Mucosa of descending colon (tissue), 3 donors: ENCODE measurements at regions not wholly inside any gene's neighbourhood (a gene's known extent, or its start where the extent isn't known, plus 50 kb on each side); places are given as distances from the start of the nearest gene placed in this dataset.

Experiments used
- ATAC-seq: fragments of 200-7000 bp; cut with Tn5 transposase; one replicate; pipeline ENCODE4 v1.9.1; 2020; ENCODE audit warnings: mild to moderate bottlenecking, moderate library complexity
- DNase-seq, 3 donors: peaks; one replicate each; pipeline ENCODE4 v3.0.0-alpha.2; 2020
- H3K36me3 ChIP-seq: fragments of 200-600 bp; one replicate; pipeline ENCODE4 v1.8.0; 2021; ENCODE audit warnings: low read depth, mild to moderate bottlenecking
- H3K4me1 ChIP-seq: fragments of 200-600 bp; one replicate; pipeline ENCODE4 v1.8.0; 2021; ENCODE audit warnings: low read depth, mild to moderate bottlenecking
- H3K4me3 ChIP-seq: fragments of 200-600 bp; one replicate; pipeline ENCODE4 v1.8.0; 2021; ENCODE audit warnings: mild to moderate bottlenecking
- H3K9me3 ChIP-seq: fragments of 200-600 bp; one replicate; pipeline ENCODE4 v1.8.0; 2021; ENCODE audit warnings: mild to moderate bottlenecking
- intact Hi-C, 2 donors: fragments of 100-400 bp; cut with DNase I in 1 of 2; cut with micrococcal nuclease in 1 of 2; formaldehyde crosslinking; loops; one replicate each; pipeline versions ENCODE4 v1.11.0 to v1.11.1; 2022; cut with DNase I, micrococcal nuclease
- TF ChIP-seq, protein P1 (sequence below): fragments of 200-600 bp; IDR thresholded peaks from one replicate; pipeline ENCODE4 v1.8.0; 2022; ENCODE audit warnings: antibody characterized with exemption, mild to moderate bottlenecking
- donor health status: DM: no; HTN: no; CAD: no; lungs with moderate emphysema.
- donor health status: DM: no; HTN: no; CAD: no.
- donor health status: DM: no; HTN: yes; CAD: no.

DNA sequence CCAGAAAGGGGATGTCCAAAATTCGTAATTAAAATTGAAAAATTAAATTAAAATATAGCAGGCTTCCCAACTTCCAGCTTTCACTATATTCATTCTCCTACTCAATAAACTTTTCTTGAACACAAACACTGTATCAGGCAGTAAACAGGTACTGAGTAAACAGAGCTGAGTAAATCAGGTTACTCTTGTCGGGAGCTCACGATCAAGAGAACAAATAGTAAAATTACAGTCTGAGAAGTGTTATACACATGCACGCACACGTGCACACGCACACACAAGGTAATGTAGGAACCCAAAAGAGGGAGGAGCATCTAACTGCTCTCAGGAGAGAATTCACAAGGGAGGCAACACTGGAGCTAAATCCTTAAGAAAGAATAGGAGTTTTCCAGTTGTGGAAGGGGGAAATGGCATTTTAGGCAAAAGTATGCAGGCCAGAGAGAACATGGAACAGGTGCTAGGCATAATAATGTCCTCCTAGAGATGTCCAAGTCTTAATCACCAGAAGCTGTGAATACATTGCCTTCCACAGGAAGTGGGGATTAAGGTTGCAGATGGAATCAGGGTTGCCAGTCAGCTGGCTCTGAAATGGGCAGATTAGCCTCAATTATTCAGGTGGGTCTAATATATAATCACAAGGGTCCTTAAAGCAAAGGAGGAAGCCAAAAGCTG, 598.8 kb upstream of the BRINP1 start:
- H3K36me3 ChIP-seq, result no peaks in the 10 kb centered on the region
- TF ChIP-seq, protein P1, sequence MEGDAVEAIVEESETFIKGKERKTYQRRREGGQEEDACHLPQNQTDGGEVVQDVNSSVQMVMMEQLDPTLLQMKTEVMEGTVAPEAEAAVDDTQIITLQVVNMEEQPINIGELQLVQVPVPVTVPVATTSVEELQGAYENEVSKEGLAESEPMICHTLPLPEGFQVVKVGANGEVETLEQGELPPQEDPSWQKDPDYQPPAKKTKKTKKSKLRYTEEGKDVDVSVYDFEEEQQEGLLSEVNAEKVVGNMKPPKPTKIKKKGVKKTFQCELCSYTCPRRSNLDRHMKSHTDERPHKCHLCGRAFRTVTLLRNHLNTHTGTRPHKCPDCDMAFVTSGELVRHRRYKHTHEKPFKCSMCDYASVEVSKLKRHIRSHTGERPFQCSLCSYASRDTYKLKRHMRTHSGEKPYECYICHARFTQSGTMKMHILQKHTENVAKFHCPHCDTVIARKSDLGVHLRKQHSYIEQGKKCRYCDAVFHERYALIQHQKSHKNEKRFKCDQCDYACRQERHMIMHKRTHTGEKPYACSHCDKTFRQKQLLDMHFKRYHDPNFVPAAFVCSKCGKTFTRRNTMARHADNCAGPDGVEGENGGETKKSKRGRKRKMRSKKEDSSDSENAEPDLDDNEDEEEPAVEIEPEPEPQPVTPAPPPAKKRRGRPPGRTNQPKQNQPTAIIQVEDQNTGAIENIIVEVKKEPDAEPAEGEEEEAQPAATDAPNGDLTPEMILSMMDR, result no peak
- H3K4me3 ChIP-seq, result no peak overlapping the region
- H3K9me3 ChIP-seq, result no peaks in the 10 kb centered on the region
- ATAC-seq, result no peak
- DNase-seq, result no peak
- intact Hi-C loops, result no loop called here
- H3K4me1 ChIP-seq, result no peaks in the 10 kb centered on the region

DNA sequence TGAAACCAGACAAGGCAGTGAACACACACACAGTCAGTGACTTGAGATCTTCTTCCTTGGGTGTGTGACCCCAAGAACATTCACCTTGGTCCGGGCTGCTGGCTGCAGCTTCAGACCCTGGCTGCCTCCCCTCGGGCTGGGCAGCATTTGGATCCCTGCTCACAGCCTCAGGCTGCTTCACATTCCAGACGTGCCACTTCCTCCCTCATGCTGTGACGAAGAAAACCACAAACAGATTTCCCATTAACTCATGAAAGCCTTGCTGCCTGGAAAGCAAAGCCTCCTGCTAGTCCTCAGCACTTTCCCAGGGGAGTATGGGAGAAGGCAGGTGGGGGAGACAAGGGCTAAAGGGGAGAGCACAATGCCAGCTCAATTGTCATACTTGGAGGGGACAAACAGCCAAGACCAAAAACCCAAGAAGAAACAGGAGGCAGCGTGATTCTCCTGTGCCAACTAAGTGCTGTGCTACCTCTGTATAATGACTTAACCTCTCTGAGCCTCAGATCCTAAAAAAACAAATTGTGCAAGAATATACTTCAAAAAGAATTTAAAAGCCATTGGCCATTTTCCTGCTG, 594.6 kb upstream of the BRINP1 start:
- TF ChIP-seq, protein P1, result no peak
- Histone ChIP-seq H3K4me1 (no peaks in the 10 kb centered on the region), H3K9me3 (no peaks in the 10 kb centered on the region), H3K36me3 (no peaks in the 10 kb centered on the region), H3K4me3 (no peak overlapping the region)
- DNase-seq, result no peak
- ATAC-seq, result no peak
- intact Hi-C loops, result no loop called here

DNA sequence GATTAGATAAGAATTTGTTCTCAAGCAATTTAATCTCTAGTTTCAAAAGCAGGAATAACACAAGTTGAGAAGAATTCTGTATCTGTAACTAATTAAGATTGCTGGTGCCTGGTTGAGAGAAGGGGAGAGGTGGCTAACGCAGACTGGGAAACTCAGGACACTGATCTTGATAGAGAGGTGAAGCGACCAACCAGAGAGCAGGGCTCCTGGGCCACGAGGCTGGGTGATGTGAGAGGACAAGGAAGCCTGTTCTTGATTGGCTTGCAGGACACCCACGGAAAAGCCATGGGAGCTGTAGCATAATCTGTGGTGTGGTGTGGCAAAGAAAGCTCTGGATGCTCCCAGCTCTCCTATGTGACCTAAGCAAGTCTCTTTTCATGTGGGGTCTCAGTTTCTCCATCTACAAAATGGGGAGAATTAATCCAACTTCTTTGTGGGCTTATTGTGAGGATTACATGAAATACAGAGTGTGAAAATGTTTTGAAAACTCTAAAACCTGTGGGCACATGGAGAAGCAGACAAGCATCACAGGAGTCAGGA, 594.1 kb upstream of the BRINP1 start:
- no peaks in the 10 kb centered on the region for H3K4me1 ChIP-seq
- no peak overlapping the region for H3K4me3 ChIP-seq
- TF ChIP-seq, protein P1, result no peak
- intact Hi-C loops, result no loop called here
- no peaks in the 10 kb centered on the region for H3K36me3 ChIP-seq
- no peak for DNase-seq
- H3K9me3 ChIP-seq, result no peaks in the 10 kb centered on the region
- ATAC-seq, result no peak

DNA sequence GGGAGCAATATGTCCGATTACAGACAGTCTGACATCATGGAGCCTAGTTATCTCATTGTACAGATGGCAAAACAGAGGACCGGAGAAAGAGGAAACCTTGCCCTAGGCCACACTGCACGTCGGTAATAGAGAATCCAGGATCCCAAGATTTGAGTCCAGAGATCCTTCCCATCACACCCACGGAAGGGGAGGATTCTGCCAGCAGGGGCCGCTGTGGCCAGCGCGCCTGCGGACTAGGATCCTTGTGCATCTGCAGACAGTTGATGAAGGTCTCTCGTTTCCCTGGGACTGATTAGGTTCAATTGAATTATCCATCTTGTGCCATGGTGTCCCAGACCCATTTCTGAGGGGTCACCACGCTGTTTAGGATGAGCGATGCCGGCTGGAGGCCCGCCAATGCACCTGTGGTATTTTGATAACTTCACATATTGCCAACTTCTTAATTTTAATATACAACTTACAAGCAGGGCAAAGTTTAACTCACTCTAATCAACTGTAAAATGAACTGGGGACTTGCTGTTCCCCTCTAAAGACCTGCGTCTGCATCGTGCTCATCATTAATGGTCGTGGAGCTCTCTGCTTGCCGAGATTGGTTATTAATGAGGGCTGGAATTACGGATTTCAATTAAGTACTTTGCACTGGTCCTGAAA, 592.7 kb upstream of the BRINP1 start:
- no peaks in the 10 kb centered on the region for H3K4me1 ChIP-seq
- intact Hi-C loops, result no loop called here
- TF ChIP-seq, protein P1, result peak; percentile 47
- ATAC-seq, result peak; percentile 66
- no peaks in the 10 kb centered on the region for H3K9me3 ChIP-seq
- peak in 2 of 3 donors; percentile 61 to 62 for DNase-seq
- H3K36me3 ChIP-seq, result no peaks in the 10 kb centered on the region
- H3K4me3 ChIP-seq, result no peak overlapping the region

DNA sequence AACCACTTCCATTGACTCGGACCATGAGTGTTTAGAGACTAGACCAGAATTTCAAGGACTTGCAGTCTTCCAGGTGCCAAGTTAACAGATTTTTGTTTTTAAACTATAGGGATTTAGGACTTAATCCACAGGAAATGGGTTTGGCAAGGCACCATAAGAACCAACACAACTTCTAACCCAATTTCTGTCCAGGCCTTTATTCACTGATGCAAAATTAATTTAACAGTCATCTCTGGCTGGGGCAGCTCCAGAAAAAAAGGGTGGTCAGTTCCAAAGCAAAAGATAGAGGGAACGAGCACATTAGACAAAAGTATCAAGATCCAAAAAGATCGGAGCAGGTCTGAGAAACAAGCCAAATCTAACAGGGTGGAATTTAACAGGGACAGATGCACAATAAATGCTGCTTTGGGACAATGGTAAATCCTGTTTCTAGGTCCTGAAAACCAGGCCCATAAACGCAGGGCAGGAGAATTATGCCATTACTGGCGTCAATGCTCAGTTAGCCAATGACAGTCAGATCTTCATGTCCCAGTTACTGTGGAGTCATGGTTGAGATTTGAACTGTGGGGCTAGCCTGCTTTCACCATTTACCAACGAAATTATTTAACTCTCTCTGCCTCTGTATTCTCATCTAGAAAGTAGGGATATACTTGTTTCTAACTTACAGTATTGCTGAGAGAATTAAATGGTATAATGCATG, 590.8 kb upstream of the BRINP1 start:
- Histone ChIP-seq H3K36me3 (no peaks in the 10 kb centered on the region), H3K4me3 (no peak overlapping the region), H3K4me1 (no peaks in the 10 kb centered on the region), H3K9me3 (no peaks in the 10 kb centered on the region)
- ATAC-seq (no peak), DNase-seq (no peak)
- TF ChIP-seq, protein P1, result no peak
- intact Hi-C loops, result no loop called here
